ENCODE measurements at regions not wholly inside any gene's neighbourhood (a gene's known extent, or its start where the extent isn't known, plus 50 kb on each side); places are given as distances from the start of the nearest gene placed in this dataset.

GRCh38 chr4:97106161-97106560, 1037.1 kb downstream of the STPG2 start:
- Histone ChIP-seq H3K27ac (ENCODE audit: low read depth, low read length) (no peak overlapping the region), H3K36me3 (ENCODE audit: control insufficient read depth in 1 of 2, insufficient read depth in 2 of 2, low read length in 2 of 2) (no peaks in the 10 kb centered on the region), H3K79me2 (ENCODE audit: insufficient read depth, low read length) (no peaks in the 10 kb centered on the region), H3K9ac (ENCODE audit: low read length) (no peak overlapping the region), H3K9me2 (ENCODE audit: insufficient read depth) (no peaks in the 10 kb centered on the region), H2AFZ (ENCODE audit: low read depth, low read length, poor library complexity, severe bottlenecking) (no peak overlapping the region), H4K20me1 (ENCODE audit: insufficient read depth) (no peaks in the 10 kb centered on the region), H3K4me2 (ENCODE audit: low read length) (no peak overlapping the region), H3K9me3 (ENCODE audit: control insufficient read depth in 1 of 2, insufficient read depth in 1 of 2, low read depth in 1 of 2, low read length in 2 of 2) (no peaks in the 10 kb centered on the region), H3K27me3 (ENCODE audit: insufficient read depth, low read length) (no peaks in the 10 kb centered on the region), H3K4me1 (ENCODE audit: control insufficient read depth in 1 of 2, insufficient read depth in 2 of 2, low read length in 2 of 2) (no peaks in the 10 kb centered on the region), H3K4me3 (replicated peaks in 1 of 2; ENCODE audit: low read depth in 1 of 2, low read length in 2 of 2) (no peak overlapping the region)
- intact Hi-C loops (cut with micrococcal nuclease) = no loop called here
- DNase-seq (ENCODE audit: low read depth, low spot score) = no peak
- ATAC-seq = no peak
- TF ChIP-seq FOSL1 (IDR thresholded peaks at IDR 0.05; ENCODE audit: low read depth) (no peak), ZNF274 (IDR thresholded peaks at IDR 0.05; ENCODE audit: low read depth, low read length) (no peak), ZFX (IDR thresholded peaks at IDR 0.05) (no peak), EZH2phosphoT487 (IDR thresholded peaks at IDR 0.05; ENCODE audit: borderline replicate concordance) (no peak), SP1 (IDR thresholded peaks at IDR 0.05; ENCODE audit: low read depth) (no peak), YY1 (IDR thresholded peaks at IDR 0.05; ENCODE audit: extremely low read depth, insufficient replicate concordance, low read depth, low read length) (no peak), POLR2A (IDR thresholded peaks at IDR 0.05; ENCODE audit: borderline replicate concordance, extremely low read depth, insufficient read depth, insufficient read length) (no peak), EGR1 (IDR thresholded peaks at IDR 0.05; ENCODE audit: low read depth) (no peak), JUND (IDR thresholded peaks at IDR 0.05) (no peak)
- TF ChIP-seq, protein P1, sequence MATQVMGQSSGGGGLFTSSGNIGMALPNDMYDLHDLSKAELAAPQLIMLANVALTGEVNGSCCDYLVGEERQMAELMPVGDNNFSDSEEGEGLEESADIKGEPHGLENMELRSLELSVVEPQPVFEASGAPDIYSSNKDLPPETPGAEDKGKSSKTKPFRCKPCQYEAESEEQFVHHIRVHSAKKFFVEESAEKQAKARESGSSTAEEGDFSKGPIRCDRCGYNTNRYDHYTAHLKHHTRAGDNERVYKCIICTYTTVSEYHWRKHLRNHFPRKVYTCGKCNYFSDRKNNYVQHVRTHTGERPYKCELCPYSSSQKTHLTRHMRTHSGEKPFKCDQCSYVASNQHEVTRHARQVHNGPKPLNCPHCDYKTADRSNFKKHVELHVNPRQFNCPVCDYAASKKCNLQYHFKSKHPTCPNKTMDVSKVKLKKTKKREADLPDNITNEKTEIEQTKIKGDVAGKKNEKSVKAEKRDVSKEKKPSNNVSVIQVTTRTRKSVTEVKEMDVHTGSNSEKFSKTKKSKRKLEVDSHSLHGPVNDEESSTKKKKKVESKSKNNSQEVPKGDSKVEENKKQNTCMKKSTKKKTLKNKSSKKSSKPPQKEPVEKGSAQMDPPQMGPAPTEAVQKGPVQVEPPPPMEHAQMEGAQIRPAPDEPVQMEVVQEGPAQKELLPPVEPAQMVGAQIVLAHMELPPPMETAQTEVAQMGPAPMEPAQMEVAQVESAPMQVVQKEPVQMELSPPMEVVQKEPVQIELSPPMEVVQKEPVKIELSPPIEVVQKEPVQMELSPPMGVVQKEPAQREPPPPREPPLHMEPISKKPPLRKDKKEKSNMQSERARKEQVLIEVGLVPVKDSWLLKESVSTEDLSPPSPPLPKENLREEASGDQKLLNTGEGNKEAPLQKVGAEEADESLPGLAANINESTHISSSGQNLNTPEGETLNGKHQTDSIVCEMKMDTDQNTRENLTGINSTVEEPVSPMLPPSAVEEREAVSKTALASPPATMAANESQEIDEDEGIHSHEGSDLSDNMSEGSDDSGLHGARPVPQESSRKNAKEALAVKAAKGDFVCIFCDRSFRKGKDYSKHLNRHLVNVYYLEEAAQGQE (IDR thresholded peaks at IDR 0.05; ENCODE audit: low read depth) = no peak
- TF ChIP-seq, protein P2, sequence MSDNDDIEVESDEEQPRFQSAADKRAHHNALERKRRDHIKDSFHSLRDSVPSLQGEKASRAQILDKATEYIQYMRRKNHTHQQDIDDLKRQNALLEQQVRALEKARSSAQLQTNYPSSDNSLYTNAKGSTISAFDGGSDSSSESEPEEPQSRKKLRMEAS (IDR thresholded peaks at IDR 0.05) = no peak
- TF ChIP-seq, protein P3, sequence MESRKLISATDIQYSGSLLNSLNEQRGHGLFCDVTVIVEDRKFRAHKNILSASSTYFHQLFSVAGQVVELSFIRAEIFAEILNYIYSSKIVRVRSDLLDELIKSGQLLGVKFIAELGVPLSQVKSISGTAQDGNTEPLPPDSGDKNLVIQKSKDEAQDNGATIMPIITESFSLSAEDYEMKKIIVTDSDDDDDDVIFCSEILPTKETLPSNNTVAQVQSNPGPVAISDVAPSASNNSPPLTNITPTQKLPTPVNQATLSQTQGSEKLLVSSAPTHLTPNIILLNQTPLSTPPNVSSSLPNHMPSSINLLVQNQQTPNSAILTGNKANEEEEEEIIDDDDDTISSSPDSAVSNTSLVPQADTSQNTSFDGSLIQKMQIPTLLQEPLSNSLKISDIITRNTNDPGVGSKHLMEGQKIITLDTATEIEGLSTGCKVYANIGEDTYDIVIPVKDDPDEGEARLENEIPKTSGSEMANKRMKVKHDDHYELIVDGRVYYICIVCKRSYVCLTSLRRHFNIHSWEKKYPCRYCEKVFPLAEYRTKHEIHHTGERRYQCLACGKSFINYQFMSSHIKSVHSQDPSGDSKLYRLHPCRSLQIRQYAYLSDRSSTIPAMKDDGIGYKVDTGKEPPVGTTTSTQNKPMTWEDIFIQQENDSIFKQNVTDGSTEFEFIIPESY (IDR thresholded peaks at IDR 0.05; ENCODE audit: extremely low read depth, insufficient replicate concordance, low read length) = no peak
- ChIA-PET CTCF (no interaction called here), POLR2A (no interaction called here), RAD21 (ENCODE audit: low non-redundant PET in 1 of 2, low total read pairs in 2 of 2, uncharacterized antibody in 2 of 2, unreplicated experiment in 2 of 2) (no interaction called here)
- BruUV-seq (replicated peaks) = no TSS peak
